Activated CD8-positive, alpha-beta memory T cell treated with anti-CD3 and anti-CD28 coated beads for 24 hours (primary cell): ENCODE measurements at regions not wholly inside any gene's neighbourhood (a gene's known extent, or its start where the extent isn't known, plus 50 kb on each side); places are given as distances from the start of the nearest gene placed in this dataset.
"Not testable (repeated sequence)": the region's sequence is repeated elsewhere in the genome, so short reads cannot be mapped to it uniquely, and the experiment has no call there.

Source experiments
- DNase-seq: peaks from one replicate; pipeline ENCODE4 v3.0.0-alpha.2; 2020

GRCh38 chr4:180219080-180219479, 2024.1 kb upstream of the TENM3 start:
- no peak for DNase-seq

DNA sequence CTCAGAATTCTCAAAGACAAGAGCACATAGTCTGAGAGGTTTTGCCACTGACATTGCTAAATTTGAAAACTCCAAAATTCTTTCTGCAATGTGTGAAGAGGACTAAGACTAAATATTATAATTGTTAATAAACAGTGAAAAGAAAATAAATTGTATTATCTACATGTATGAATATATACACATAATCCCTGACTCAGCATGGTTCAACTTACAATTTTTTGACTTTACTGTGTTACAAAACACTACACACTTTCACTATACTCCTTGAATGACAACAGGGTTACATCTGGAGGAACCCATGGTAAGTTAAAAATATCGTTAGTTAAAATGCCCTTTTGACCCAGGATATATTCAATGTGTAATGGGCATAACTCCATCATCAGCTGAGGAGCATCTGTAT, 2017.2 kb upstream of the TENM3 start:
- DNase-seq: no peak

- DNase-seq: no peak
These were observed 2008.5 kb upstream of the TENM3 start for GRCh38 chr4:180234730-180235129.

DNA sequence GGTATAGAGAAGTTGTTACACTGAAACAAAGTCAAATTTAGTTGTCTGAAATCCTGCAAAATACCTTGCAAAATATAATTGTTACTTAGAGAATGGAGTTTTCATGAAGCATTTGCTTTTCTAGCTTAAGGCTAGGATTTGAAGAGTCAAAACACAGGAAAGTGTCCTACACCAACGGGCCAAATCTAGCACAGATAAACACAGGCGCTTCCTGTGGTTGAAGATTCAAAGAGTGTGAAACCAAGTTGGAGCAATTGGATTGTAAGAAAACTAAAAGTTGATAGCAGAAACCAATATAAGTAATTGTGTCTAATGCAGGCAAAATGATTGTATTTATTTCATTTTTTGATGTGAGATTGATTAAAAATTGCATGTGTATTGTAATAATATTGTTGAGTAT, 2002.5 kb upstream of the TENM3 start:
- DNase-seq: no peak

DNA sequence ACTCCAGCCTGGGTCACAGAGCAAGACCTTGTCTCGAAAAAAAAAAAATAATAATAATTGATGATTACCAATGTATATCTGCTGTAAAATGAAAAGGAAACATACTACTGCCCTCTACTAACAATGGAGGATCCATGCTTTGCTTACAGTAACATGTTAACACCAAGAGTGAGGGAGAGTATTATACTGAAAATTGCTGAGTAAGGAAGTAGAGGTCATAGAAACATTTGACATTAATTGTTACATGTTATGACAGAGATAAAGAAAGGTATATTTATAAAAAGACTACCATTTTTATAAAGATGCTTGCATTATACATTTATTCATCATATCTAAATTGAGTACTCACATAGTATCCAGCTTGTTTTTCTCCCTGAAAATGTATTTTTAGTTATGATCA, 1989.8 kb upstream of the TENM3 start:
- DNase-seq: no peak

- DNase-seq: no peak
These were observed 1981.9 kb upstream of the TENM3 start for GRCh38 chr4:180261346-180261745.

GRCh38 chr4:180280076-180280475, 1963.1 kb upstream of the TENM3 start:
- DNase-seq: no peak

DNA sequence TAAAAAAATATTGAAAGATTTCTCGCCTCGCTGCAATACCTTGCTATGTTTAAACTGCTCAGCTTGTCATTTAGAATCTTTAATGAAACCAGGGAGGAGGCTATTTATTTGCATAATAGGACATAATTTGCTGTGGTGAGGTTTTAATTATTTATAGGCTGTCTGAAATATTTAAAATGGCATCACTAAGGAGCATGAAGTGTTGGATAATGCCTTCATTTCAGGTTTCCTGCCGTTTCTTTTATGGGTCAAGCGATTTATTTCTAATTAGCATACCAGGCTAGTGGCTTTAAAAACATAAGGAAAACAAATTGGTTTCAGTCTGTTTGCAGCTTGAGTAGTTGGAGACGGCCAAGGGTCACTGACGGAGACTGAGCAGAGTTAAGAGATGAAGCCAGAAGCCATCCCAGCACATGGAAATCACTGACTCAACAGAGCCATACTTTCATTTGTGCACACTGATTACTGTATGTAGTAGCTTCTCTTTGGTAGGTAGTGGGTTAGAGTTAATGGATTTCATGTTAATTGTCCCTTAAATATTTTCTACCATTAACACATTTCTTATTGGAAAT, 1962.4 kb upstream of the TENM3 start:
- no peak for DNase-seq

- DNase-seq: no peak
These were observed 1961.5 kb upstream of the TENM3 start for GRCh38 chr4:180281724-180282123.

- no peak for DNase-seq
These were observed 1958.9 kb upstream of the TENM3 start for GRCh38 chr4:180284267-180284666.

DNA sequence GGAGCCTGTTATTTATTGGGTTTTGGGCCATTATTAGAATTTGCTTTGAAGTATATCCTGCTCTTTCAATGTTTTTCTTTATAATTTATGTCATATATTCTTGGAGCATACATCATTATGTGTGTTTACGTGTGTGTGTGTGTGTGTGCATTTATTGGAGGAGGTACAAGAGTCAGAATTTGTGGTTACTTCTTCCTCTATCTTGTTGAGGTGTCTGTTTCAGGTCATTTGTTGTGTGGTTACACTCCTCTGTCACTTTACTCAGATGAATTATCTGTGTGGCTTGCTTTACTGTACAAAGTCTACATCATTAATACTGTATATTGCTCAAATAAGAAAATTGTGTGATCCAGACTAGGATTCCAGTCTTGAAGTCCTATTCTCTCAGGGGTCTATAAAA, 1957.4 kb upstream of the TENM3 start:
- no peak for DNase-seq

GRCh38 chr4:180292339-180292738, 1950.9 kb upstream of the TENM3 start:
- DNase-seq: no peak

DNA sequence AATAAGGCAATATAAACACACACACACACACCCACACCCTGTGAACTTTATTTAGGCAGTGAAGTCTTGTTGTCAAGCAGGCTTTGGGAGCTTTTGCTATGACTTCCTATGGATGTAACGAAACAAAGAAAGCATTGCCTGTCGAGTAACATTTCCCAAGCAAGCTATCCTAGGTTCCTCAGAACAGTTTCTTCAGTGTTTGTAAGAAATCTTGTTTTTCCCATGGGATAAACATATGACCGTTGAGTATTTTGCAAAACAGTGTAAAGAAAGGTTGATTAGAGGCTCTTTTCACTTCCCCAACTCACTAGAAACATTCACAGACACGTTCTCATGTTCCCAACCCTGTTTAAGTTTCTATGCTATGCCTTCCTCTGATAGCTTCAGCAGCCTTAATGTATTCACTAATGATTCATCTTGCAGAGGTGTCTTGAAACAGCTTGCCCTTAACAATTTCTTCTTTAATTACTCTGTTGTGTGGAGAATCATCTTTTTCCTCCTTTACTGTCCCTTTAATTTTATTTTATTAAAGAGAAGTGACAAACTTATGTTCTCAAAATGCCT, 1947.1 kb upstream of the TENM3 start:
- no peak for DNase-seq

DNA sequence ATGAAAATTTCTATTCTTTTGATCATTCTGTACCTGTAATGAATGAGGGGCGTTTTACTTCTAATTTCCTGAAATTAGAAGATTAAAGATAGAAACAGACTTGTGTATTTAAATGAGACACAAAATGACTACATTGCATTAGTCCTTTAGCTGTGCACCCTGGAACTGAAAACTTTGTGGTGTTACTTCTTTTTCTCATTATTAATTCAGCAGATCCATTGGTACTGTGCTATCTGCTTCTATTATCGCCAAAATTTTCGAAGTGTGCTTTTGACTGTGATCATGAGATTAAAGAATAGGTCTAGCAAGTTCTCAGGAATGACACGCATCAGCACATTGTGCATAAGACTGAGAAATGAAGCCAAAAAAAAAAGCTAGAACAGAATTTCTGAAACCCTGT, 1938.9 kb upstream of the TENM3 start:
- DNase-seq: no peak

DNA sequence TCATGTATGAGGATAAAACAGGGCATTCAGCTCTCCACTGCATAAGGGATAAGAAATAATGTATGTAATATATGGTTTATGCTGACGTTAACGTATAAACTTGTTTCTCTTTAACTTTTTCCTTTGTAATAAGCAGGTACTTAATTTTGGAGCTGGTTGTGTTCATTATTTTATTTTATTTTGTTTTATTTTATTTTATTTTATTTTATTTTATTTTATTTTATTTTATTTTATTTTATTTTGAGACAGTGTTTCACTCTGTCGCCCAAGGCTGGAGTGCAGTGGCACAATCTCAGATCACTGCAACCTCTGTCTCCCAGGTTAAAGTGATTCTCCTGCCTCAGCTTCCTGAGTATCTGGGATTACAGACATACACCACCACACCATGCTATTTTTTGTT, 1932.6 kb upstream of the TENM3 start:
- no peak for DNase-seq

DNA sequence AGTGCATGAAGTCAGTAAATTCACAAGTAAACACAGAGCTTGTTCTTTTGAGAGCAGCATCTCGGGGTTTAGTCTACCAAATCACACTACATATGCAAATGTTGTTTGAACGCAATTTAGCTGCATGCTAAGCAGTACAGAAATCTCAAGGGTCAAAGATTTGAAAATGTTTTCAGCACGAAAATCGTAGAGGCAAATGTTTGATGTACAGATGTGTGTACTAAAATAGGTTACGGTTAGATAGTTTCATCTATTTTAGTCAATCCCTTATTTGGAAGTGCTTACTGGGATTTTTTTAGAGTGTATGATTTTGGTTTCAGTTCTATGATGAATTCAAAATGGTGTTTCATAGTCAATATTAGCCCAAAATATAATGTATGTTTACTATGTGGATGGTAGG, 1928.2 kb upstream of the TENM3 start:
- no peak for DNase-seq

DNA sequence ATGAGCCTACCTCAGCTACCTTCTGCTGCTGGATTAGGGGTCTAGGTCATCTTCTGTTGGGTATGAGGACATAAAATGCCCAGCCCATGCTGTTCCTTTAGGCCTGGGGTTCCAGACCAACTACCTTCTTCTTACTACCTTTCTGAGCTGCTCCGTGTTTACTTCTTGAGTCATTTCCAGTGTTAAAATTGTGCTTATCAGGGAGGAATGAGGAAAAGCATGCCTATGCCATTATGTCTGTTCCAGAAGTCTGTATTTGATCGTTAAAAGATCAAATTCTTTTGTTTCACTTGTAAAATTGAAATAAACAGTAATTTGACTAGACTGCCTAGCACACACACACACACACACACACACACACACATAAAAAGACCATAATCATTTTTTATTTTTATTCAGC, 1912.7 kb upstream of the TENM3 start:
- no peak for DNase-seq

DNA sequence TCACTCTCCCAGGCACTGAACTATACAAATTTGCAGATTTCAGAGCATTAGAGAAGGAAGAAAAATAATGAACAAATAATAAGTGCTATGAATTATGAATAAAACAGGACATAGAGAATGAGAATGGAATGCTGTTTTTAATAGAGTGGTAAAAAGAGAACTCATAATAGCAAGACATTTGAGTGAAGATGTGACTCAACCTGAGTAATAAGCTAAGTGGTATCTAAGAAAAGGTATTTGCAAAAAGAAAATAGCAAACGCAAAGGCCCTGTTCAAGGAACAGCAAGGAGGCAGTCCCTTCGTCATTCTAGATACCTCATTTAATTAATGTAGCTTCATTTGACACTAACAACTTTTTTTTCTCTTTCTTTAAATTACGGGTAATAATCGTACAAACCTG, 1910.0 kb upstream of the TENM3 start:
- no peak for DNase-seq

GRCh38 chr4:180335566-180335965, 1907.6 kb upstream of the TENM3 start:
- no peak for DNase-seq

GRCh38 chr4:180336494-180337090, 1906.6 kb upstream of the TENM3 start:
- DNase-seq: no peak

- DNase-seq: no peak
These were observed 1901.3 kb upstream of the TENM3 start for GRCh38 chr4:180341926-180342325.

DNA sequence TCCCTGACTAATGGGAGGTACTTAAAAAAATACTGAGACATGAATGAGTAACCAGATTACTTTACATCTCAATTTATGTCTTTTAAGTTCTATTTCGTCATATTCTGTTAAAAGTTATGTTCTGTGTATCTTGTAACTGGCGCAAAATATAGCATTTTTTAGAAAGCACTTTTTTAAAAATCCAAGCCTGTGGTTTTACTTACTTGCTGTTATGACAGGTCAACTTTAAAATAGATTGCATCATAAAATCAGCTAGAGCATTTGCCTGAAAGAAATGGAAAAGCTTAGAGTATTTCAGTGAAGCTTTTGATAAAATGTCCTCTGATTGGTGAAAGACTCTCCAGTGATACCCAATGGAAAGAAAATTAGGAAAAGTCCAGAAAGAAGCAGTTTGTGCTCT, 1892.3 kb upstream of the TENM3 start:
- DNase-seq: no peak

DNA sequence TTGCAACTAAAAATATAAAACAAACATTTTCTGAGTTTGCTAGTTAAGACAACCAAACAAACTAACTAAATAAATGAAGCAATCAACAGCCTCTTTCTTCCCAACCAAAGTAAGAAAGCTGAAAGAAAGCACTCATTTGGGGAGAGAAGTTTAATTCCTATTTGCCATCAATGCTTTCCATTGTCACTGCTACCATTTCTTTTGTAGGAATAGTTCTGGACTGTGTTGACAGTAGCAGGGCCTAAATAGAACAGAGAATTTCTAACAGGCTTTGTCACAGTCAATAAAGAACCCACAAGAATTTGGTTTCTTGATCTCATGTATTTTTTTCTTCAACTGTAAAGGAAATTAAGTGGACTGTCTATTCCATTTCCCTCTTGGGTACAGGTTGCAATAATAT, 1886.4 kb upstream of the TENM3 start:
- no peak for DNase-seq

- DNase-seq: not testable (repeated sequence)
These were observed 1883.1 kb upstream of the TENM3 start for GRCh38 chr4:180360113-180360512.

- DNase-seq: no peak
These were observed 1879.4 kb upstream of the TENM3 start for GRCh38 chr4:180363815-180364214.
